ENCODE measurements at regions not wholly inside any gene's neighbourhood (a gene's known extent, or its start where the extent isn't known, plus 50 kb on each side); places are given as distances from the start of the nearest gene placed in this dataset.

DNA sequence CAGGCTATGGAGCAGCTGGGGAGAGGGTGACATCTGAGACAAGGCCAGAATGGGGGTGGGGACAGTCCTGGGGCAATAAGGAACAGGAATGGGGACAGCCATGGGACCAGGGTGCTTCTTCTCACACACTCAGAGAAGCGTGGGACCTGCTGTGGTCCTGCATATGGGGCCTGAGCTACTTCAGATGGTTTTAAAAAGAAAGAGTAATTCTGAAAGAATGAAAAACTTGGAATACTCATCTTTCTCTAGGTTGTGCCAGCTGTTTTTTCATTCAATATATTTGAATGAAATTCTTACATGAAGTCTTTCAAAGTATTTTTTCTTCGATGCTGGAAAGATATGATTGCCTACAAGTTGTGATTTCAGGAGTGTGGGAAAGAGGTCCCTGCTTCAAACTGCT, 227.5 kb upstream of the APCDD1 start:
- no peak for DNase-seq (ENCODE audit: low spot score)

DNA sequence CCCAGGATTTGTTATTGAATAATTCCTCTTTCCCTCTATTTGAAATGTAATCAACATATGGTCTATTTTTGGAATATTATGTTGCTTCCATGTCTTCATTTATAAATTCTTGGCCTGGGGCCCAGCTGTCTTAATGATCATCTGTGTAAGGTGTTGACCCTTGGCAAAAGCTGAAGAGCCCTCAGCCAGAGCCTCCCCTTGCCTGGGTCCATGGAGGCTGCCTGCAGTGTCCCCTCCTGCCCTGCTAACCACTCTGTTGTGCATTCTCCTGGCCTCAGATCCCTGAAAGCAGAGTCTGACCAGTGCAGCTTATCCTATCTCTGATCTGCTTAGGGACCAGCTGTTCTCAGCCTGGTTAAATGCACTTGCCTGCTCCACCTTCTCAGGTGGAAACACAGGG, 226.1 kb upstream of the APCDD1 start:
- no peak for DNase-seq (ENCODE audit: low spot score)

DNA sequence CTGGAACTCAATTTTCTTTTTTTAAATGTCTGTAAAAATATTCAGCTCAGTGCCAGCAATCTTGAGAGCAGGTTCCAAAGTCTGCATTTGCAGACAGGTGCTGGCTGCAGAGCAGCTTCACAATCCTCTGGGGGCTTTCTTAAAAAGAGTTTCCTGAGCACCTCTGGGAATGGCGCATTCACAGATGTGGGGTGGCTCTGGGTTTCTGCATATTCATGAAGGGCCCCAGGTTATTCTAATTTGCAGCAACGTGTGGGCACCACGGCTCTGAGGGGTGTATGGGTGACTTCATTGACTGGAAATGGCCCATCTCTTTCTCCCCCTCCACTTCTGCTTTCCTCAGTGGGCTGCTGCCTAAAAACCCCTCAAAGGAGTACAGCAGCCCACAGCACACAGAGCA, 225.0 kb upstream of the APCDD1 start:
- no peak for DNase-seq (ENCODE audit: low spot score)

DNA sequence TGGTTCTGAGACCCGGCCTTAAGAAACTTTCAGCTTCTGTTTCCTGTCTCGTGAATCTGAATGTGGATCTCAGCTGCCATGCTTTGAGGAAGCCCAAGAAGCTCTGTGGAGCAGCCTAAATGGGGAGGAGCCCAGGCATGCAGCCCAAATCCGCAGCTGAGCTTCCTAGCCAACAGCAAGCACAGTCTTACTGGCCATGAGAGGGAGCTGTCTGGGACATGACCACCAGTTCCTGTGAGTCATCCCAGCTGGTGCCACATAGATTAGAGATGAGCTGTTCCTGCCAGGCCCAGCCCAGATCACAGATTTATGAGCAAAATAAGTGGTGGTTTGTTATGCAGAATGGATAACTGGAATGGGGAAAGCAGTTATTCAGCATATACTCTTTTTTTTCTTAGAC, 224.4 kb upstream of the APCDD1 start:
- no peak for DNase-seq (ENCODE audit: low spot score)

DNA sequence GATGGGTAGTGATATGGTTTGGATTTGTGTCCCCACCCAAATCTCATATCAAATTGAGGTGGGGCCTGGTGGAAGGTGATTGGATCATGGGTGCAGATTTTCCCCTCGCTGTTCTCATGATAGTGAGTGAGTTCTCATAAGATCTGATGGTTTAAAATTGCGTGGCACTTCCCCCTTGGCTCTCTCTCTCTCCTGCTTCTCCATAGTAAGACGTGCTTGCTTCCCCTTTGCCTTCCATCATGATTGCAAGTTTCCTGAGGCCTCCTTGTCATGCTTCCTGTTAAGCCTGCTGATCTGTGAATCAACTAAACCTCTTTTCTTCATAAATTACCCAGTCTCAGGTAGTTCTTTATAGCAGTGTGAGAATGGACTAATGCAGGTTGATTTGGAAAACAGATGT, 223.2 kb upstream of the APCDD1 start:
- no peak for DNase-seq (ENCODE audit: low spot score)

DNA sequence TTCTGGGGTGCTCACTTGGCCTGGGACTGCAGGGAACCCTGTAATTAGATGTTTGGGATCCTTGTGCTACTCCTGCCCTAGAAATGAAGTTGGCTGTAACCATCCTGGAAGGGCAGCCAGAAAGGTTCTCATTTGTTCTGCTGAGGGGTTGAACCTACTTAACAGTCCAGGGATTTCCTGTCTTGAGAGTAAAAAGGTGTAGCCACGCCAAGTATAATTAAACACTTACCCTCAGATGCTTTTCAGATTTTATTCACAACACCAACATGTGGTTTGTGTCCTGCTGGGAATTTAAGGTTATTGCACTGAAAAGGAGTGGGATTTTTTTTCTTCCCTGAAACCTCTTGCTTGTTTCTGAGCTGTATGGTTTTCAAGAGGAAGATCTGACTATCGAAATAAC, 222.4 kb upstream of the APCDD1 start:
- no peak for DNase-seq (ENCODE audit: low spot score)

DNA sequence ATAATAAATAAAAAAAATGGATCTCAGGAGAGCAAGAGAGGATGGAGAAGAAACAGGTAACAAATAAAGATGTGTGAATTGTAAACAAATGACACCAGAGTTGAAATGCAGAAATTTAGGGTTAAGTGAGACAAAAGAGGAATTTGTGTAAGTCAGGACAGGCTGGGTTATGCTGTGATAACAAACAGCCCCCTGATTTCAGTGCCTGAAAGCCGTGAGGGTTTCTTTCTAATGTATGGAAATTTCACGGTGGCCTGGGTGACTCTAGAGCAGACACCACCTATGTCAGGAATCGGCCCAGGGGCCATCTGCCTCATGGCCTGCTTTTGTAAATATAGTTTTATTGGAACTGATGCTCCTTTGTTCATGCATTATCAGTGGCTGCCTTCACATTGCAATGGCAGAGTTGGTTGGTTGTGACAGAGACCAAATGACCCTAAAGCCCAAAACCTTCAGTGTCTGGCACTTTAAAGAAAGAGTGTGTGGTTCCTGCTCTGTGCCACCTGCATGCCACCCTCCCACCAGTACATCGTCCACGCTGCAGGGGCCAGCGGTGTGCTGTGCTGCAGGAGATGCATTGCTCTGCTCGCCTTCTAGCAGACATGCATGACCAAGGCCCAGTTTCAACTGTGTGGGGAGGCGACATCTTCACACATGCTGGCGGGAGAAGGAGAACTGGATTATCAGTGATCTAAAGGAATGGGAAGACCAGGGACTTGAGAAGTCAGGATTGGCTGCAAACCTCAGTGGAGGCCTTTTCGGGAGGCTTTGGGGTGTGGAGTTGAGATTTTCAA, 221.2 kb upstream of the APCDD1 start:
- DNase-seq (ENCODE audit: low spot score) = no peak

DNA sequence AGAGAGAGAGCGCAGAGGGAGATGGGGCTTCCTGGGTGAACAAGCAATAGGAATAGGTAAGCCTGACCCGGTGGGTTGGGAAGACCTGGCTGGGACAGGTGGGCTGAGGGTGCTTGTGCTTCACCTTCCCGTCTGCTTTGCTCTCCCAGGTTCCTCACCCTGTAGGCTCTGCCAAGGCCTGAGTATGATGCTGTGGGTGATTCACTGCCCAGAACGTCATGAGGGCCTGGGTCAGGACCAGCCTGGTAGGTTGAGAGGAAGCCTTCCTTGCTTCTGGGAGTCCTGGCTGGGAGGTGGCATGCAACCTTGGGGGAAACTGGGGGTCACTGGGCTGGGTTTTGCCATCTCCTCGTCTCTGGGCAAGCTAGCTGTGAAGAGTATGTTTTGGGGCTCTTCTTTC, 220.2 kb upstream of the APCDD1 start:
- no peak for DNase-seq (ENCODE audit: low spot score)

DNA sequence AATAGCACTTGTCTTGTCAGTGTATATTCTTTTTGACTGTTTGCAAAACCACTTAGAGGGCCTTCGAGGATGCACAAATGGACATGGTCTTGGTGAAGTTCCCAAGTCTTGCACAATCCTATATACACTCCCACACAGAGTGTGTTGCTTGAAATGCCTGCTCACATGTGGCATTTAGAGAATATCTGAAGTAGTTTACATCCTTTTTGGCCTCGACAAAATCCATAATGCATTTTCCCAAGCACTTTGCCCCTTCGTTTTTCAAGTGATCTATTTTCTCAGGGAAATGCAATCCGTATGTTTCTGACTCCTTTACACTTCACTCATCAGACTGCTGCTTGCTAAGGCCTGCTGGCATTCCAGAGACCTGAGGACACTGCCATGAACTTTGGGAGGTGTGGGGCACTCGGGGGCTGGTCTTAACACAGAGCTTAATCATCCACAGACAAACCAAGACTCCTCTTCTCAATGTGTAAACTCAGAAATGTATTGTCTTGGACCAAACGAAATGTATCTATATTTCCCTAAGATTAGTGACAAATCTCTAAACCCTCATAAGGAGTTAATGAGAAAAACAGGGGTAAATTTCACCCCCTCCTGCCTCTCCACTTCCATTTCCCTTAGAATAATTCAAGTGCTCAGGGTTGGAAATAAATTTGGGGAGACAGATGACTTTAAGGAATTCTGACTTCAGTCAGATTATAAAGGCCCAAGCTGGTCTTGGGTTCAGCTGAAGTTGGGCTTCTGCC, 219.3 kb upstream of the APCDD1 start:
- DNase-seq (ENCODE audit: low spot score) = no peak

DNA sequence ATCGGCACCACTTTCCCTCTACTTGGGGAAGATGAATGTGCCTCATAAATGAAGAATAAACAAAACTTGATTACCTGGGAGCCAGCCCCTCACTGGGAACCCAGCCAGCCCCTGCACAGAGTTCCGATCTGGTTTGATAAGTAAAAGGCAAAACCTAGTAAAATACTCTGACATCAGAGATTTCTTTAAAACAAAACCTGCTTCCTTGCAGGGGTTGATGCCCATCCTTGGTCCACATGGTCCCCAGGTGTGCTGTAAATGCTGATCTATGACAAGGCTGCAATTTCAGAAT, 218.8 kb upstream of the APCDD1 start:
- DNase-seq (ENCODE audit: low spot score) = no peak

DNA sequence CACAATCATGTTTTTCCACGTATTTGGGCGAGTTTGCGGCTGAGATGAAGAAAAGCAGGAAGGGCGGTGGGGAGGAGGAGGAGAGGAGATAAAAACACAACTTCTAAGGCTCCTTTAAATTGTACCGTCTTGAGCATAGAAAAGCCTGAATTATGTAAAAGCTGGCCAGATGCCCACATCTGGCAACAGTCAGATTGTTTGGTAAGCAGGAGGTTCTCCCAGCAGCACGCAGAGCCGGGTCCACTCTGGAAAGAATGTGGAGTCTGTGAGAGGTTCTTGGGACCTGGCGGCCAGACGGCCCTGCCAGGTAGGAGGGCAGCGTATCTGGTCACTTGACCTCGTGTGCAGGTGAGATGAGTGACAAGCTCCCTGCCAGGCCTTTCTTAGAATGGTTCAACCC, 215.3 kb upstream of the APCDD1 start:
- DNase-seq (ENCODE audit: low spot score) = no peak

DNA sequence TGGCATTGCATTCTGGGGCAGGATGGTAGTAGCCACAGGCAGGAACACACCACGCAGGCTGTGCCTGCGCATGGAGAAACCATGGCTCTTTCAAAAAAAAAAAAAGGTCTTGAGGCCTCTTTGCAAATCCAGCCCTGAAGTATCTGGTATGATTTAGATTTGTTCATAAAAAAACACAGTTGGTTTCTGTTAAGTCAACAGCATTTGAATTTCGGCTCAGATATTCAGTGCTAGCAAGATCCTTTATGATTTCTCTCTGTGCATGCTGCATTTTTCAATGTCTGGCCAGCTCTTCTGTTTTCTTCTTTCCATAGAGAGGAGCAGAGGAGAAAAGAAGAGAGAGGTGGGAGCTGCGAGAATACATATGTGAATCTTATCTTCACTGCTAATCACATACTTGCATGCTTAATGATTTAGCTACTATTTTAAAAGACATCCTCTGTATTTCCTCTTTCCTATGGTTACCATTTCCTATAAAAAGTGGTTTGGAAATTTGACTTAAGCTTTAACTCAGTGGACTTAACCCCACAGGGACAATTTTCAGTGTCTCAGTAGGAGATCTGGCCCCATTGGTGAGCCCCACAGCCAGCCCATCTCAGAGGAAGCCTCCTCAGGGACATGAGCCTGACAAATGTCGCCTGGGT, 214.3 kb upstream of the APCDD1 start:
- DNase-seq (ENCODE audit: low spot score) = no peak

DNA sequence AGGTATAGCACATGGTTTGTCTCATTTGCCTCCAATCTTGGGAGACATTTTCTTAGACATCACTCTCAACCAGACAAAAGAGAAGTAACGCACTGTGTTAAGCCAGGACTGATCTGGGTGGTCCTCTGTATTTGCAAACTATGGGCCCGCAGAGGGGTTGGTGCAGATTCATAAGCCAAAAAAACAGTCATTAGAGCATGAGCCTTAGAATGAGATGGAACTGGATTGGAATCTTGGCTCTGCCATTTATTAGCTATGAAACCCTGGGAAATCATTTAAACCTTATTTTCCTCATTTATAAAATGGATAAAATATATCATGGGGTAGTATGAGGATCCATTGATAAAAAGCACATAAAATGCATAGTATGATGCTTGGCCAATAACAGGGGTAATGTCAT, 213.5 kb upstream of the APCDD1 start:
- DNase-seq (ENCODE audit: low spot score) = no peak

DNA sequence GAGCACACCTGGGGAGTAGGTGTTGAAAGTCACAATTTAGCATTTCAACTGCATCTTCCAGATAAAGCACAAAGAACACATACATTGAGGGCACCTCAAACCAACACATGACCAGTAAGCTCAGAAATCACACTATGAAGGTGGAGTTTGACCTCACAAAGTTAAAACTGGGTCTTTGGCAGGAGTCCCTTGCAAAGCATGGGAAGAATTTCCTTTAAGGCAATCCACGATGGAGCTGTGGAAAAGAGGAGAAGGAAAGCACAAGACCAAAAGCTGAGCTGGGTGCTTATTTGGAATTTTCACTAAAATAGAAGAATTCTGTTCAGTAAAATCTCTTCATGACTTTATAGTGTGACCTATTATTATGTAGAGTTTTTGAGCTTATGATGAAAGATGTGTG, 212.9 kb upstream of the APCDD1 start:
- DNase-seq (ENCODE audit: low spot score) = no peak

DNA sequence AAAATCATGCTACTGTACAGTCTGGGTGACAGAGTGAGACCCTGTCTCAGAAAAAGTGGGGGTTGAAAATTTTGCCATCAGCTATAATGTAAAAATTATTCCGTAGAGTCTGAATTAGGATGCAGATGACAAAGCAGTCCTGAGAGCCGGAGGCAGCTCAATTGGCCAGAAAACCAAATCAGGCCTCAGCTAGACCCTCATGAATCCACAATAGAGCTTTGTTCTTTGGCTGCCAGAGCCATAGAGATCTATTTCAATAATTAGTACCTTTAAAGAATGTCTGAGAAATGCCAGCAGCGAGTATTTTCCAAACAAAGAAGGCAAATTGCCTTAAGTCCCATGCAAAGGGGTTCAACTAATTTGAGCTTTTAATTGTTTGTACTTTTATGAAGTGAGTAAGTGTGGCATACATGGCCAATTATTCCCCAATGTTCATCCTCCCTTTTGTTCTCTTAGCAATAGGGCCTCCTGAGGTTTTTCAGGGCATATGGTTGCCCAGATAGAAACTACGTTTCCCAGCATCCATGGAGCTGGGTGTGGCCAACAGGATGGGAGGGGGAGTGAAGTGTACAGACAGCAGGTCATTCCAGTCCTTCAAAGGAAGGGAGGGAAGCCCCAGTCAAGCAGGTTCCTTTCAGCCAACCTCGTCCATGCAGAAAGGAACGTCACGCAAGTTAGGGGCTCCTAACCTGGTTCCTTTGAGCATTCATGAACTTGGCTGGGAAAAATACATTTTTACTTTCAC, 211.3 kb upstream of the APCDD1 start:
- no peak for DNase-seq (ENCODE audit: low spot score)

DNA sequence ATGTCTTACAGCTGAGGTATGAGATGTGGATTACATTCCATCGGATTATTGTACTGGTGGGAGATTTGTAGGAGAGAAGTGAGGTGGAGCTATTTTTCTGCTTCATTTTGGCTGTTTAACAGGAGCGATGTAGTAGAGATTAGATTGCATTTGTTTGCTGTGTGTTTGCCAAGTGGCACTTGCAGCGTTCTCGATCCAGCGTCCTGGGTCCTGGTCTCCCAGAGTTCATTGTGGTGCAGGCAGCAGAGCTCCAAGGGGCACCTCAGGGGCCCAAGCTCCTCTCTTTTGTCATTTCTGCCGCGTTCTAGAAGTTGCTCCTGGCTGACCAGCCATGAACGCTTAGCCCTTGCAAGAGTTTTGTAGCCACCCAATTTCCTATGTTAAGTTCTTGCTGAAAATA, 210.1 kb upstream of the APCDD1 start:
- no peak for DNase-seq (ENCODE audit: low spot score)

DNA sequence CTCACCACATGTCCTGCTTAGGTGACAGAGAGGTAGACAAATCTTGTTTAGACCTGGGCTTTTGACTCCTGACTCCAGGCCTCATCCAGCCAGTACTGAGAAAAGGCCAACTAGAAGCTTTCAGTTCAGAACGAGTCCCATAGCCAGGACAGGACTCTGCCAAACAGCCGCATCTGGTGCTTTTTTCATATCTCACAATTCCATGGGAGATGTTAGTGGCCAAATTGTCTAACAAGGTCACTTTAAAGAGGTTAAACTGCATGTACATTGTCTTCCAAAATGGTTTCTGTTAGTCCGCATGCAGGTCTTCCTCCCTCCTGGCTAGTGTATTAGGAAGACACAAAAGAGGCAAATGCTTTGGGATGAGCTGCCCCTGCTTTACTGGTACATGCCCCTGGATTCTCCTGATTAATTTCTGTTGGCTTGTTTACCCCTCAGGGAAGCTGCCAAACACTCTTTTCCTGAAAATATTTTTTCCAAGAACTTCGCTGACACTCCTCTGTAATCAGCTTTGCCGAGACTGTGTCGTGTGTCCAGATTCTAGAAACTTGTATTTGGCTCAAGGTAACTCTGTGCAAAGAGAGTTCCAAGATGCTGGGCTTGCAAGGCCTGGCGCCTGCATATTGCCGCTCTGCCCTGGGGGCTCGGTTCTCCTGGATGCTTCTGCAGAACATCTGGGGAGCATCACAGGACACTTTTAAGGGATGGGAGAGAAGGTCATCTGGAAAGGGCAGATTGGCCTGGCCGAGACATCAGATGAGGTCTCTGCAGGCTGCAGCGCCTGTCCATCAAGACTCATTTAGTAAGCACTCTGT, 209.2 kb upstream of the APCDD1 start:
- DNase-seq (ENCODE audit: low spot score) = no peak

DNA sequence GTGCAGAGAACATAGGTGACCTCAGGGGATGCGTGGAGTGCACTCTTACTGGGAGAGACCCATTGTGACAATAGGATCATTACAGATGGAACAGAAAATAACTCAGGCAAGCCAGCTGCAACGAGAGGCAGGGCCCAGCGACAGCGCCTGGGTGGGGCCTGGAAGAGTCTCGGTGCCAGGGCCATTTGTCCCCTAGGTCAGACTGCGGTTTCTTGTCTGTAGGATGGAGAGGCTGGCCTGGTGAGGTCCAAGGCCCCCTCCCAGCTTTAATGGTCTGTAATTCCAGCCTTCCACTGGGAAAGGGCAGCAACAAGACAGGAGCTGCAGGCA, 208.6 kb upstream of the APCDD1 start:
- DNase-seq (ENCODE audit: low spot score) = no peak

DNA sequence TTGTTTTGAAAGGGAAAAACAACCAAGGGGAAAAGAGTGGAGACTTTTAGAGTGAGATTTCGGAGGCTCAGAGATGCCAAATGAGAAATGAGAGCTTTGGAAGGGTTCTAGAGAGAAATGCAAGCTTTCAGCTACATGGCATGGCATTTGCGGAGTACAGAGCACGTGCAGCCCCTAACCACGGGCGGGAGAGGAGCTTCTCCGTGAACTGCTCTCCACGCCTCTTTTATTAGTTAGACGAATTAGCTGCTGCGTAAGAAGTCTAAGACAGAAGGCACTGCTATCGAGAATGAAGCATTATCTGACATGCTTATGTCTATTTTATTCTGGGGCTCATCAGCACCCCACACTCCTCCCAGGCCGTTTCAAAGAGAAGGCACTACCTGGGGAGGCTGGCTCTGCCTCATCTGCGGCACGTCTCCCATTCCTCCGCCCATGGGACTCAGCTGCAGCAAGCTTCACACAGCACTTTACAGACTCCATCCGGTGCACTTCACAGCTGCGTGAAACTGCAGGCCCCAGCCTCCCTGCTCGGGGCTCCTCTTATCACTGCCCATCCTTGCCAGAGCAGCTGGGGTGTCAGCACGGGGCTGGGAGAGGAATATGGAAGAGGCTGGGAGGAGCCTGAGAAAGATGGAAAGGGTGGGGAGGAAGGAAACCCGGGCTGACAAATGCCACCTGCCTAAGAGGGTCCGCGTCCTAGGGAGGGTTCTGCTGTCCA, 207.3 kb upstream of the APCDD1 start:
- no peak for DNase-seq (ENCODE audit: low spot score)

DNA sequence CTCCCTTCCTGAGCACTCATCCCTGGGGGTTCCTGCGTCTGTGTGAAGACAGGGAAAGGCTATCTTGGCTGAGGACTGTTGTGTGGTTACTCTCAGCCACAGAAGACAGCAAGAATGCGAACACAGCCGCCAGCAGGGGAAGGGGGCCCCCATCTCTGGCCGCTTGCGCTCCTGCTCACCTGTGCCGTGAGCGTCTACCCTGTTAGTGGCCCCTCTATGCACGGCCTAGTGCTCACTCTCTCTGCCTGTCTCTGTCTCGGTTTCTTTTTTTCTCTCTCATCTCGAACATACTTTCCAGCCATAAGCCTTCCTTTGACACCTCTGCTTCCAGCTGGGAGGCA, 206.7 kb upstream of the APCDD1 start:
- no peak for DNase-seq (ENCODE audit: low spot score)

DNA sequence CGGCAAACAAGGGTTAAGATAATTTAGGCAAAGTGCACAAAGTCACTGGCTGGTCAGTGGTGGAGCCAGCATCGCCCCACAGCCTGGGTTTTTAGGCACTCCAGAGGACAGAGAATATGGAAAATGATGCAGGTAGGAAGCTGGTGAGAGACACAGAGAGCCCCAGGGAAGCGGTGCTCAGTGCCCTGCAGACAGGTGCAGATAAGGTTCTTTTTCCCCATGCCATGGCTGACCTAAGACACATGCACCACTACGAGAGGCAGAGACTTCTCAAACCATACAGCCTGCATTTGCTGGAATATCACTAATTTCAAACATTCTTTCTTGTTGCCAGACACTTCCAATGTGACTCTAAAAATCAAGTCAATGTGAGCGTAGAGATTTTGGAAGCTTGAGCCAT, 205.7 kb upstream of the APCDD1 start:
- no peak for DNase-seq (ENCODE audit: low spot score)

DNA sequence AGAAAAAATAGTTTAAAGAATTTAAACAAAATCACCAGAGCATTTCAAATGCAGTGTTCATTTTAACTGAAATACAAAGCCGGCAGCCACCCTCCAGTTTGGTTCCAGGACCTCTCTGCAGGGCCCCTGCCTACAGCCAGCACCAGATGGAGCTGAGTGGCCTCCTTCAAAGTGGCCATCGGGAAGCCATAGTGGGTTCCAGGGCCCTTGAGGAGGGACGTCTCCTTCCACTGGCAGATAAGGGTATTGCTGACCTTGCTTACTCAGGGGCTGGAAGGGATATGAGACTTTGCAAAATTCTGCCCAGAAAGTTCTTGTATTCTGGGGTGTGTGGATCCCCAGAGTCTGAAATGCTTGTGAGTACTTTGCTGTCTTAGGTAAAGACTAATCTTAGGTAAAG, 205.2 kb upstream of the APCDD1 start:
- DNase-seq (ENCODE audit: low spot score) = no peak

All from cerebellar cortex (tissue), 1 donor.